ENCODE measurements at regions not wholly inside any gene's neighbourhood (a gene's known extent, or its start where the extent isn't known, plus 50 kb on each side); places are given as distances from the start of the nearest gene placed in this dataset.

DNA sequence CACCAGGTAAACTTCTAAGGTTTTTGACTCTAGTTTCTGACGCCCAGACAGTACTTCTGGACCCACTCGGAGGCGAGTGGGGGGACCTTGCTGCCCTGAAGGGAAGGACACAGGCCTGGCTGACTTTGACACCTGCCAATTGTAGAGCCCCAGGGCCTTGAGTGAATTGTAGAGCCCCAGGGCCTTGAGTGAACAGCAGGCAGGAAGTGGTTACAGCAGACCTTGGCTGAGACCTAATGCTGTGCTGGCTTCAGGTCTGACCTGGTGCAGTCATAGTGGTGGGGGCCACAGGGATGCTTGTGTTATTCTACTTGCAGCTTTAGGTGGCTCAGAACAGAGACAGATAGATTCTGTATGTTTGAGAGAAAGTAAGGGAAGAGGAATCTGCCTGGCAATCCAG, 344.3 kb downstream of the DUSP10 start:
- no peak for ATAC-seq (ENCODE audit: low read depth)
- Histone ChIP-seq H3K79me2 (ENCODE audit: control insufficient read depth, insufficient read depth, low read length) (no peaks in the 10 kb centered on the region), H3K9ac (ENCODE audit: low read length) (no peak overlapping the region), H3K4me3 (ENCODE audit: control extremely low read depth in 1 of 5, extremely low read depth in 1 of 5, insufficient read depth in 1 of 5, low read depth in 2 of 5, low read length in 4 of 5) (no peak overlapping the region), H2AFZ (ENCODE audit: insufficient read depth, low read depth, low read length, poor library complexity, severe bottlenecking) (no peak overlapping the region), H3K27me3 (replicated peaks in 1 of 4; ENCODE audit: control extremely low read depth in 1 of 4, control insufficient read depth in 3 of 4, insufficient read depth in 4 of 4, low read length in 3 of 4) (peaks cover 0 to 9% (median 7%) of the 10 kb centered on the region in 4 experiments), H3K4me1 (ENCODE audit: control insufficient read depth in 2 of 2, insufficient read depth in 2 of 2, low read length in 2 of 2) (no peaks in the 10 kb centered on the region), H3K4me2 (replicated peaks; ENCODE audit: low read depth, low read length, poor library complexity, severe bottlenecking) (no peak overlapping the region), H4K20me1 (ENCODE audit: control insufficient read depth, insufficient read depth, low read length, poor library complexity, severe bottlenecking) (no peaks in the 10 kb centered on the region), H3K9me3 (ENCODE audit: control extremely low read depth in 1 of 3, control insufficient read depth in 2 of 3, insufficient read depth in 1 of 3, low read length in 2 of 3) (peaks cover 2 to 3% (median 2%) of the 10 kb centered on the region in 3 donors), H3K27ac (ENCODE audit: low read length in 2 of 2) (no peak overlapping the region), H3K36me3 (replicated peaks in 1 of 2; ENCODE audit: control extremely low read depth in 1 of 2, control insufficient read depth in 1 of 2, extremely low read depth in 1 of 2, insufficient read depth in 2 of 2, low read length in 1 of 2) (no peaks in the 10 kb centered on the region)
- no peak for DNase-seq
- Mint-ChIP-seq H3K27me3 (peaks cover 25% of the 10 kb centered on the region), H3K9me3 (ENCODE audit: insufficient read depth) (no peaks in the 10 kb centered on the region), H3K4me1 (no peaks in the 10 kb centered on the region), H3K4me3 (no peak overlapping the region), H3K27ac (no peak overlapping the region)
- 88% methylated on average over 3 of the region's 3 CpGs for WGBS (ENCODE audit: insufficient coverage)
- POLR2A ChIA-PET, result no interaction called here
- no peak for TF ChIP-seq EZH2 (IDR thresholded peaks at IDR 0.05; ENCODE audit: borderline replicate concordance, insufficient read depth, low read depth, low read length, poor library complexity, severe bottlenecking)
- TF ChIP-seq, protein P1, sequence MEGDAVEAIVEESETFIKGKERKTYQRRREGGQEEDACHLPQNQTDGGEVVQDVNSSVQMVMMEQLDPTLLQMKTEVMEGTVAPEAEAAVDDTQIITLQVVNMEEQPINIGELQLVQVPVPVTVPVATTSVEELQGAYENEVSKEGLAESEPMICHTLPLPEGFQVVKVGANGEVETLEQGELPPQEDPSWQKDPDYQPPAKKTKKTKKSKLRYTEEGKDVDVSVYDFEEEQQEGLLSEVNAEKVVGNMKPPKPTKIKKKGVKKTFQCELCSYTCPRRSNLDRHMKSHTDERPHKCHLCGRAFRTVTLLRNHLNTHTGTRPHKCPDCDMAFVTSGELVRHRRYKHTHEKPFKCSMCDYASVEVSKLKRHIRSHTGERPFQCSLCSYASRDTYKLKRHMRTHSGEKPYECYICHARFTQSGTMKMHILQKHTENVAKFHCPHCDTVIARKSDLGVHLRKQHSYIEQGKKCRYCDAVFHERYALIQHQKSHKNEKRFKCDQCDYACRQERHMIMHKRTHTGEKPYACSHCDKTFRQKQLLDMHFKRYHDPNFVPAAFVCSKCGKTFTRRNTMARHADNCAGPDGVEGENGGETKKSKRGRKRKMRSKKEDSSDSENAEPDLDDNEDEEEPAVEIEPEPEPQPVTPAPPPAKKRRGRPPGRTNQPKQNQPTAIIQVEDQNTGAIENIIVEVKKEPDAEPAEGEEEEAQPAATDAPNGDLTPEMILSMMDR (IDR thresholded peaks at IDR 0.05), result no peak
- CTCF ChIA-PET, result no interaction called here
- intact Hi-C loops (cut with micrococcal nuclease), result no loop called here

DNA sequence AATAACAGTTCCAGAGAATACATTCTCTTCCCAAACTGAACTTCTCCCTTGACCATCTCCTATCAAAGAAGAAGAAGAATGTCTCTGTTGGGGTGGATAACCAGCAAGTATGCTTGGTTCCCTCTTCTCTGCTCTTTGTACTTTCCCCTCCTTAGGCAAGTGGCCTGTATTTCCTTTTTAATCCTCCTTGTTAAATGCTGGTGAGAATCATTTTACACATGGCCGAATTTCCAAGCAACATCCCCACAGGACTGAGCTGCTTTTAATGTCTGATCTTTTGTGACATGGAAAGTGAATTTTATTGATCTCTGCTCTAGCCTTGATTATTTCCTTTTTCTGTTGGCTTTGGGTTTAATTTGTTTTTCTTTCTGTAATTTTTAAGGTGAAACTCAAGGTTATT, 336.7 kb downstream of the DUSP10 start:
- WGBS (ENCODE audit: insufficient coverage), result no CpG with 5 or more reads among the region's 1 CpG
- no peaks in the 10 kb centered on the region for H3K4me1 ChIP-seq (ENCODE audit: control insufficient read depth in 2 of 2, insufficient read depth in 2 of 2, low read length in 2 of 2)

More for the DNA sequence above, 336.7 kb downstream of the DUSP10 start:
- peaks cover 20% of the 10 kb centered on the region for H3K27me3 Mint-ChIP-seq
- Histone ChIP-seq H3K9ac (ENCODE audit: low read length) (no peak overlapping the region), H3K27ac (ENCODE audit: low read length in 2 of 2) (no peak overlapping the region), H3K36me3 (replicated peaks in 1 of 2; ENCODE audit: control extremely low read depth in 1 of 2, control insufficient read depth in 1 of 2, extremely low read depth in 1 of 2, insufficient read depth in 2 of 2, low read length in 1 of 2) (no peaks in the 10 kb centered on the region), H3K27me3 (replicated peaks in 1 of 4; ENCODE audit: control extremely low read depth in 1 of 4, control insufficient read depth in 3 of 4, insufficient read depth in 4 of 4, low read length in 3 of 4) (no peaks in the 10 kb centered on the region), H3K4me3 (ENCODE audit: control extremely low read depth in 1 of 5, extremely low read depth in 1 of 5, insufficient read depth in 1 of 5, low read depth in 2 of 5, low read length in 4 of 5) (no peak overlapping the region), H3K9me3 (ENCODE audit: control extremely low read depth in 1 of 3, control insufficient read depth in 2 of 3, insufficient read depth in 1 of 3, low read length in 2 of 3) (peaks cover 0 to 3% (median 0%) of the 10 kb centered on the region in 3 donors), H4K20me1 (ENCODE audit: control insufficient read depth, insufficient read depth, low read length, poor library complexity, severe bottlenecking) (no peaks in the 10 kb centered on the region), H3K4me2 (replicated peaks; ENCODE audit: low read depth, low read length, poor library complexity, severe bottlenecking) (no peak overlapping the region), H2AFZ (ENCODE audit: insufficient read depth, low read depth, low read length, poor library complexity, severe bottlenecking) (no peak overlapping the region), H3K79me2 (ENCODE audit: control insufficient read depth, insufficient read depth, low read length) (no peaks in the 10 kb centered on the region)
- H3K4me3 Mint-ChIP-seq, result no peak overlapping the region
- H3K27ac Mint-ChIP-seq, result no peak overlapping the region
- peaks cover 1% of the 10 kb centered on the region for H3K4me1 Mint-ChIP-seq
- CTCF ChIA-PET, result interaction anchor here (0.8 kb wide), 1 partner anchor 30 kb away, joined by 3 read pairs; no protein-coding TSS in a partner anchor
- POLR2A ChIA-PET, result no interaction called here
- no peaks in the 10 kb centered on the region for H3K9me3 Mint-ChIP-seq (ENCODE audit: insufficient read depth)
- ATAC-seq (ENCODE audit: low read depth) (no peak), DNase-seq (no peak)
- intact Hi-C loops (cut with micrococcal nuclease), result no loop called here
- TF ChIP-seq EZH2 (IDR thresholded peaks at IDR 0.05; ENCODE audit: borderline replicate concordance, insufficient read depth, low read depth, low read length, poor library complexity, severe bottlenecking), result no peak
- TF ChIP-seq, protein P1 (IDR thresholded peaks at IDR 0.05), result no peak

Measured in B cell (primary cell).